ENCODE measurements at regions not wholly inside any gene's neighbourhood (a gene's known extent, or its start where the extent isn't known, plus 50 kb on each side); places are given as distances from the start of the nearest gene placed in this dataset.
"Not testable (repeated sequence)": the region's sequence is repeated elsewhere in the genome, so short reads cannot be mapped to it uniquely, and the experiment has no call there.

DNA sequence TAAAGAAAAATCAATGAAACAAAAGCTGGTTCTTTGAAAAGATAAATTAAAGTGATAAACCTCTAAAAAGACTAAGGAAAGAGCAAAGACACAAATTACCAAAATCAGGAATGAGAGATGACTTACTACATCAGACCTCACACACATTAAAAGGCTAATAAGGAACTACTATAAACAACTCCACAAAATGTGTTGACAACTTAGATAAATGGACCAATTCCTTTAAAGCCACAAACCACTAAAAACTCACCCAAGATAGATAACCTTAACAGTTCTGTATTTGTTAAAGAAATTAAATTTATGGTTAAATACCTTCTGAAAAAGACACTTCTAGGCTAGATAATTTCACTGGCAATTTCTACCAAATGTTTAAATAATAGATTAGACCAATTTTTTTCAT, 170.4 kb downstream of the SMAD6 start (continued):
- TF ChIP-seq ZNF444 (CRISPR knock-in tag; IDR thresholded peaks at IDR 0.05), result no peak
- TF ChIP-seq, protein P1, sequence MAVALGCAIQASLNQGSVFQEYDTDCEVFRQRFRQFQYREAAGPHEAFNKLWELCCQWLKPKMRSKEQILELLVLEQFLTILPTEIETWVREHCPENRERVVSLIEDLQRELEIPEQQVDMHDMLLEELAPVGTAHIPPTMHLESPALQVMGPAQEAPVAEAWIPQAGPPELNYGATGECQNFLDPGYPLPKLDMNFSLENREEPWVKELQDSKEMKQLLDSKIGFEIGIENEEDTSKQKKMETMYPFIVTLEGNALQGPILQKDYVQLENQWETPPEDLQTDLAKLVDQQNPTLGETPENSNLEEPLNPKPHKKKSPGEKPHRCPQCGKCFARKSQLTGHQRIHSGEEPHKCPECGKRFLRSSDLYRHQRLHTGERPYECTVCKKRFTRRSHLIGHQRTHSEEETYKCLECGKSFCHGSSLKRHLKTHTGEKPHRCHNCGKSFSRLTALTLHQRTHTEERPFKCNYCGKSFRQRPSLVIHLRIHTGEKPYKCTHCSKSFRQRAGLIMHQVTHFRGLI (CRISPR knock-in tag; IDR thresholded peaks at IDR 0.05), result no peak
- no peak for TF ChIP-seq HOXB6 (CRISPR knock-in tag; IDR thresholded peaks at IDR 0.05; ENCODE audit: borderline replicate concordance)

DNA sequence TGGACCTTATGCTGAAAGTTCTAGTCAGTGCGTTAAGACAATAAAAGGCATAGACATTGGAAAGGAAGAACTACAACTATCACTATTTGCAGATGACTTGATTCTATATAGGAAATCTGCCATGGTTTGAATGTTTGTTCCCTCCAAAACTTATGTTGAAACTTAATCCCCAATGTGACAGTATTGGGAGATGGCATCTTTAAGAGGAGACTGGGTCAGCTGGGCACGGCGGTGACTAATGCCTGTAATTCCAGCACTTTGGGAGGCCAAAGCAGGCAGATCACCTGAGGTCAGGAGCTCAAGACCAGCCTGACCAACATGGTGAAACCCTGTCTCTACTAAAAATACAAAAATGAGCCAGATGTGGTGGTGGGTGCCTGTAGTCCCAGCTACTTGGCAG, 171.3 kb downstream of the SMAD6 start:
- DNase-seq (ENCODE audit: extremely low read depth in 1 of 4, low spot score in 3 of 4); CTCF ChIA-PET (ENCODE audit: low intra/inter-chr PET ratio); intact Hi-C loops (cut with micrococcal nuclease); H3K4me2 ChIP-seq (ENCODE audit: insufficient read depth, low read length); H4K20me1 ChIP-seq (replicated peaks; ENCODE audit: control insufficient read depth, insufficient read depth, low read length); H3K36me3 ChIP-seq (ENCODE audit: control insufficient read depth, insufficient read depth, low read length); BruUV-seq (replicated peaks); FAIRE-seq; ATAC-seq; H3K9me3 ChIP-seq (replicated peaks; ENCODE audit: control insufficient read depth, insufficient read depth, low read depth, low read length); H3K4me1 ChIP-seq (replicated peaks in 1 of 2; ENCODE audit: control insufficient read depth in 2 of 2, insufficient read depth in 2 of 2, low read length in 2 of 2); in situ Hi-C loops (cut with MboI); H3K4me3 ChIP-seq; H3K27ac ChIP-seq (ENCODE audit: extremely low read depth, low read depth, low read length); H3K9ac ChIP-seq (ENCODE audit: insufficient read depth in 1 of 2, low read depth in 2 of 2, low read length in 2 of 2); H2AFZ ChIP-seq (ENCODE audit: low read depth, low read length); H3K9me1 ChIP-seq (ENCODE audit: control insufficient read depth, insufficient read depth, low read length); H3K79me2 ChIP-seq (ENCODE audit: control insufficient read depth, insufficient read depth, low read length): not testable (repeated sequence)
- POLR2A ChIA-PET, result interaction anchor here (0.6 kb wide), 1 partner anchor 29 kb away, joined by 3 read pairs; no protein-coding TSS in a partner anchor
- peaks cover 5 to 11% of the 10 kb centered on the region in 2 experiments; a peak in 3 of 5 replicates for H3K27me3 ChIP-seq (ENCODE audit: control insufficient read depth in 2 of 2, insufficient read depth in 2 of 2, low read length in 2 of 2)
- 40% methylated on average over 3 of the region's 3 CpGs for WGBS (ENCODE audit: insufficient coverage, low coverage, missing lambda C conversion rate)
